Amygdala (tissue), 56 donors: ENCODE measurements at regions not wholly inside any gene's neighbourhood (a gene's known extent, or its start where the extent isn't known, plus 50 kb on each side); places are given as distances from the start of the nearest gene placed in this dataset.
A peak's percentile ranks its signal among the peaks of the same experiment; 100 is the strongest.

Source experiments
- DNase-seq, 56 donors: peaks; one replicate each; lab custom pipeline; 2025; lab: John Stamatoyannopoulos, UW

- no peak for DNase-seq
Measured at GRCh38 chr6:96460052-96460700, 61.4 kb upstream of the UFL1 start.

DNA sequence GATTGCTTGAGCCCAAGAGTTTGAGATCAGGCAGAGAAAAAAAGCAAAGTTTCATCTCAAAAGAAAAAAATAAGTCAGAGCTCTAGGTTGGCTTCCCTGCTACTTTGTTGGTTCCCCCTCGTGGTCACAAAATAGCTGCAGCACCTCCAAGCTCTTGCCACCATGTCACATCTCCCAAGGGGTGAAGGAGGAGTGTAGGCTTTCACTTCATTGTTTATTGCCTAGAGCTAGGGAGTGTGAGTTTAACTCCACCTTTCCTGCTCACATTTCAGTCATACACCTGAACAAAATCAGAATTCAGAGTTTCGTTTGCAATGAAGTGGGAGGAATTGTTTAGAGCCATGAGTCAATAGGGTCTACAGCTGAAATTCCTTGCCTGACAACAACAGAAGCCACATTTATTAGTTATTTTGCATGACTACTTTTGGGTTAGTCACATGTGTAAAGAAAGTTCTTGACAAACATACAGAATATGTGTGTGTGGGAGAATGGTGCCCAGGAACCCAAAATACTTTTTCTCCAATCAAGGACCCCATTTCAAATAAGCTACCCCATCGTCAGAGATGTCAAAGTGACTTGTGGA lies 56.2 kb upstream of the UFL1 start:
- no peak for DNase-seq

DNA sequence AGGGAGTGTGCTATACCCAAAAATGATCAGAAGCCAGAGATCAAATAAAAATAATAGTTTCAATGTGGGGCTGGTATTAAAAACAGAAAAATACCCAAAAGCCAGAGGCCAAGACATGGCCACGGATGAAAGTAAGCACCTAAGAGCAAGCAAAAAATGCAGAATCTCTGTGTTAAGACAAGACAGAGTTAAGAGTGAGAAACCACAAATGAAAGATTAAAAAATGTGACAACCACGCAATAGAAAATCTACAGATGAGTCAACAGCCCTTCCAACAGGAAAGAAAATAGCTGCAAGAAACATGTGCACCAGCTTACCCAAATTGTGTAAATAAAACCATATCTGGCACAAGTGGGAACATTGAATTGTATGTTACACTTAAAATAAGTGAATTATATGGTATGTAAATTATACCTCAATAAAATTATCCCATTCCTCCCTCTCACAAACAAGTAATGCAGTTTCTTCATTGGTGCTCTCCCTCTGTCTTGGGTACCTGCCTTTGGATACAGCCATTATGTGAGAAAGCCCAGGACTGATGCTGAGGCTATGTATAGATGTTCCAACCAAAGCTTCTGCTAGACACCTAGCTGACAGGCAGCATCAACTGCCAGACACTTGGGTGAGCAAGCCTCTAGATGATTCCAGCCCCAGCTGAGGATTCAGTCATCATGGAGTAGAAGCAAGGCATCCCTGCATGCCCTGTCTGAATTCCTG lies 55.3 kb upstream of the UFL1 start:
- no peak for DNase-seq

GRCh38 chr6:96467814-96468213 lies 53.8 kb upstream of the UFL1 start:
- DNase-seq, result no peak

GRCh38 chr6:96468281-96468680 lies 53.3 kb upstream of the UFL1 start:
- DNase-seq, result no peak

GRCh38 chr6:96468681-96469224 lies 52.9 kb upstream of the UFL1 start:
- peak in 3 of 56 donors; percentile 1 to 12 (median 5) for DNase-seq

DNA sequence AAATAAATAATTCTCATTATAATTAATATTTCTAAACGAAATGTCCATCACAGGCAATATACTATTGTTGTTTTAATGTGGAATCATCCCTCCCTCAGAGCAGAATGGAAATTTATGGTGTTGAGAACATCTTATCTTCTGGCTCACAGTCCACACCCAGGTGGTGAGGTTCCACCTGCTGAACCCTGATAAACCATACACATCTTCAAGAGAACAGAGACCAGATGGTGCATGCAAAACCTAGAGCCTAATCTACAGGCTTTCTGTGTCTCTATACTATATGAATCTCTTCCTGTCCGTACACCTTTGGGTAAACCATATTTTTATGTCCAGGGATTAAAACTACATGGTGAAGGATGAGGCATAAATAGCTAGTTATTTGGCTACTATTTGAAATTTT lies 52.3 kb upstream of the UFL1 start:
- no peak for DNase-seq

GRCh38 chr6:96470296-96470695 lies 51.3 kb upstream of the UFL1 start:
- DNase-seq, result no peak
